ENCODE measurements at regions not wholly inside any gene's neighbourhood (a gene's known extent, or its start where the extent isn't known, plus 50 kb on each side); places are given as distances from the start of the nearest gene placed in this dataset.

DNA sequence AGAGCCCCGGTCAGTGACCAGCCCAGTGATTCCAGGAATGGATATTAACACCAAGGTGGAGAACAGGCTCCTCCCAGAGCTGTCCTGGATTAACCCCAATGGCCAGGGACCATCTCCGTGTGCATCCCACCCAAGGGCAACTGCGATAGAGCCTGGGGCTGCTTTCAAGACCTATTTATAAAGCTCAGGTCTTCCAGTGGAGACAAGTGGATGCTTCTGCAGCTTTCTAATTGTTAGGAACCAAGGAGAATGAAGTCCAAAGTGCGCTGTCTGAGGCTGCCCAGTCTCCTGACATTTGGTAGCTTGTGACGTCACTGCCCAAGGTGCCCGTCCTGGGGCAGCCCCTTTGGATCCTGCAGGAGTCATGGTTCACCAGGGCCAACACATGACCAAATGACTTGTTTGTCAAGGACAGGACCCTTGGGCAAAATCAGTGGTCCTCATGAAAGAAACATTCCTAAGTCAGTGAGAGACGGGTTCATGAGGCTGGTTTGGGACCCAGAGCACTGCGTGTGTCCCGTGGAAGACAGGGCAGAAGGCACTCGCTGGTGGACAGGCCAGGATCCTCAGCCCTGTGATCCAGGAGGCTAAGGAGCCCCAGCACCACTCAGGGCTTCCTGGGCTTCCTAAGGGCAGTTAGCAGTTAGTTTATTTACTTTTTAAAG, 174.9 kb downstream of the ANKRD60 start:
- no peak overlapping the region for H3K27ac Mint-ChIP-seq (ENCODE audit: unreplicated experiment)

DNA sequence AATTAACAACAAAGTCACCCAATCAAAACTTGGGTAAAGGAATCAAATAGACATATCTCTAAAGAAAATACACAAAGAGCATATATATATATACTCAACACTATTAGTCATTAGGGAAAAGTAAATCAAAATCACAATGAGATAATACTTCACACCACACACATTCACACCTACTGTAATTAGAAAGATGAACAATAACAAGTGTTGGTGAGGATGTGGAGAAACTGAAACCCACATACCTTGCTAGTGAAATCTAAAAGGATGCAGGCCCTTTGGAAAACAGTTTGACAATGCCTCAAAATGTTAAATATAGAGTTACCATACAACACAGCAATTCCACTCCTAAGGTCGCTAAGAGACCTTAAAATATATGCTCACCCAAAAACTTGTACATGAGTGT, 177.1 kb downstream of the ANKRD60 start:
- no peak overlapping the region for H3K27ac Mint-ChIP-seq (ENCODE audit: unreplicated experiment)
- TF ChIP-seq, protein P1, sequence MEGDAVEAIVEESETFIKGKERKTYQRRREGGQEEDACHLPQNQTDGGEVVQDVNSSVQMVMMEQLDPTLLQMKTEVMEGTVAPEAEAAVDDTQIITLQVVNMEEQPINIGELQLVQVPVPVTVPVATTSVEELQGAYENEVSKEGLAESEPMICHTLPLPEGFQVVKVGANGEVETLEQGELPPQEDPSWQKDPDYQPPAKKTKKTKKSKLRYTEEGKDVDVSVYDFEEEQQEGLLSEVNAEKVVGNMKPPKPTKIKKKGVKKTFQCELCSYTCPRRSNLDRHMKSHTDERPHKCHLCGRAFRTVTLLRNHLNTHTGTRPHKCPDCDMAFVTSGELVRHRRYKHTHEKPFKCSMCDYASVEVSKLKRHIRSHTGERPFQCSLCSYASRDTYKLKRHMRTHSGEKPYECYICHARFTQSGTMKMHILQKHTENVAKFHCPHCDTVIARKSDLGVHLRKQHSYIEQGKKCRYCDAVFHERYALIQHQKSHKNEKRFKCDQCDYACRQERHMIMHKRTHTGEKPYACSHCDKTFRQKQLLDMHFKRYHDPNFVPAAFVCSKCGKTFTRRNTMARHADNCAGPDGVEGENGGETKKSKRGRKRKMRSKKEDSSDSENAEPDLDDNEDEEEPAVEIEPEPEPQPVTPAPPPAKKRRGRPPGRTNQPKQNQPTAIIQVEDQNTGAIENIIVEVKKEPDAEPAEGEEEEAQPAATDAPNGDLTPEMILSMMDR (IDR thresholded peaks at IDR 0.05; ENCODE audit: partially characterized antibody, unreplicated experiment) = no peak
- peaks cover 4% of the 10 kb centered on the region for H3K27me3 Mint-ChIP-seq (ENCODE audit: unreplicated experiment)
- no peak for DNase-seq
- H3K4me3 Mint-ChIP-seq (ENCODE audit: unreplicated experiment) = no peak overlapping the region
- H3K36me3 Mint-ChIP-seq (ENCODE audit: unreplicated experiment) = no peaks in the 10 kb centered on the region
- peaks cover 3% of the 10 kb centered on the region for H3K9me3 Mint-ChIP-seq (ENCODE audit: unreplicated experiment)
- H3K4me1 Mint-ChIP-seq (ENCODE audit: low read depth, unreplicated experiment) = peaks cover 6% of the 10 kb centered on the region

More for the DNA sequence above, 174.9 kb downstream of the ANKRD60 start:
- Mint-ChIP-seq H3K4me1 (ENCODE audit: low read depth, unreplicated experiment) (no peaks in the 10 kb centered on the region), H3K27me3 (ENCODE audit: unreplicated experiment) (peaks cover 2% of the 10 kb centered on the region), H3K36me3 (ENCODE audit: unreplicated experiment) (no peaks in the 10 kb centered on the region), H3K4me3 (ENCODE audit: unreplicated experiment) (no peak overlapping the region), H3K9me3 (ENCODE audit: unreplicated experiment) (peaks cover under 1% of the 10 kb centered on the region)
- DNase-seq = no peak
- TF ChIP-seq, protein P1 (IDR thresholded peaks at IDR 0.05; ENCODE audit: partially characterized antibody, unreplicated experiment) = no peak

DNA sequence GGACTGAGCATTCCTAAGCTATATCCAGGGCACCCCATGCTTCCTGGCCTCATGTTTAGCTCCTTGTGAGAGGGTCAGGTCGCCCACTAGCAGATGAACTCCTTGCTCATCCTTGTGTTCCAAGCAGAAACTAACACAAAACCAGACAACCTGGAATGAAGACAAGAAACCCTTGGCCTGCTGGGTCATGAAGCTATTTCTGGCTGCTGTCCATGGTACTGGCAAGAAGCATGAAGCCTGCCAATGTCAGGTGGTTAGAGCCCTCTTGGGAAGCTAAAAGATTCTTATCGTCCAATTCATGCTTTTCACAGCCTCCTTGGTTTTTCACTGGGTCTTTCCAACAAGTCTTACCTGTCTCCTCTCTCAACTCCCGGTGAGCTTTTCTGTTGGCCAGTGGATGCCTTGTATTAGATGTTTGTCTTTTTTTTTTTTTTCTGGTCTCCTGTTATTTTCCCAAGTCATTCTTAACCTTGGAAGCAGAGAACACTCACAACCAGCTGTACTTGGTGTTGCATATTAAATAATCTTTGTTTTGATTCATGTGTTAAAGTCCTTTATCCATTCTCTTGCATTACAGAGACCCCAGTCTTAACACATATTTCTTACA, 180.3 kb downstream of the ANKRD60 start:
- DNase-seq = no peak
- H3K4me1 Mint-ChIP-seq (ENCODE audit: low read depth, unreplicated experiment) = peaks cover 28% of the 10 kb centered on the region
- no peaks in the 10 kb centered on the region for H3K36me3 Mint-ChIP-seq (ENCODE audit: unreplicated experiment)
- peaks cover 5% of the 10 kb centered on the region for H3K9me3 Mint-ChIP-seq (ENCODE audit: unreplicated experiment)
- H3K27me3 Mint-ChIP-seq (ENCODE audit: unreplicated experiment) = peaks cover 6% of the 10 kb centered on the region
- no peak overlapping the region for H3K4me3 Mint-ChIP-seq (ENCODE audit: unreplicated experiment)
- no peak overlapping the region for H3K27ac Mint-ChIP-seq (ENCODE audit: unreplicated experiment)
- TF ChIP-seq, protein P1 (IDR thresholded peaks at IDR 0.05; ENCODE audit: partially characterized antibody, unreplicated experiment) = no peak

DNA sequence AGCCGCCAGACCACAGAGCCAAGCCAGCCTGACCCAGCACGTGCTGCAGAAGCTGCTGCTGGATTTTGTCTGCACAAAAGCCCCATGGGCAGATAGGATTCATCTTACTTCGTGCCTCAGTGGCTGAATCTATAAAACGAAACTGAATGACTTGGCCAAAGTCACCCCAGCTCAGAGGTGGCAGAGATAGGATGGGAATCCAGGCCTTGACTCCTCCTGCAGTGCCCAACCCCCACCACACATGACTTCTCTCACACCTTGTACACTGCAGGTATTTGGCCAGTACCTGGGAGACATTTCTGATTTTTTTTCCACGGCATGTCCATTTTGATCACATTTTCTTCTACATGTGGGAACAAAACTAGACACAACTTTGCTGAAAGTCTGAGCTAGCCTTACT, 182.1 kb downstream of the ANKRD60 start:
- no peak overlapping the region for H3K27ac Mint-ChIP-seq (ENCODE audit: unreplicated experiment)
- TF ChIP-seq, protein P1 (IDR thresholded peaks at IDR 0.05; ENCODE audit: partially characterized antibody, unreplicated experiment) = no peak
- peaks cover 31% of the 10 kb centered on the region for H3K4me1 Mint-ChIP-seq (ENCODE audit: low read depth, unreplicated experiment)
- no peak overlapping the region for H3K4me3 Mint-ChIP-seq (ENCODE audit: unreplicated experiment)
- no peak for DNase-seq
- peaks cover 5% of the 10 kb centered on the region for H3K9me3 Mint-ChIP-seq (ENCODE audit: unreplicated experiment)
- H3K36me3 Mint-ChIP-seq (ENCODE audit: unreplicated experiment) = no peaks in the 10 kb centered on the region
- H3K27me3 Mint-ChIP-seq (ENCODE audit: unreplicated experiment) = peaks cover 9% of the 10 kb centered on the region

DNA sequence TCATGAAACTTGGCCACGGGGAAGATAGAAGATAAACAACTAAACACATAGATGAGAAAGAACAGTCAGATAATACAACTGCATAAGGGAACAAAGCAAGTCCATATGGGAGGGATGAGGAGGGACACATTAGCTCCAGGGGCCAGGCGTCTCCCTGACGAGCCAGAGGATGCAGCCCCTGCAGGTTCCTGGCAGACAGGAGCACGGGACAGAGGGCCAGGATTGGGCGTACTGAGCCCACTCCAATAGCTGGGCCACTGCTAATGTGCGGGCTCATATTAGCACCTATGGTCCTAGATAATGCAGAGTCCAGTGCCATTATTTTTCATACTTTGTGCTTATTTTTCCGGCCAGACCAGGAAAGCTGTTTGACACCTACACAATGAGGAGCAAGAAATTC, 182.9 kb downstream of the ANKRD60 start:
- H3K36me3 Mint-ChIP-seq (ENCODE audit: unreplicated experiment) = peaks cover 4% of the 10 kb centered on the region
- peaks cover 31% of the 10 kb centered on the region for H3K4me1 Mint-ChIP-seq (ENCODE audit: low read depth, unreplicated experiment)
- no peak overlapping the region for H3K4me3 Mint-ChIP-seq (ENCODE audit: unreplicated experiment)
- TF ChIP-seq, protein P1 (IDR thresholded peaks at IDR 0.05; ENCODE audit: partially characterized antibody, unreplicated experiment) = no peak
- DNase-seq = no peak
- H3K27ac Mint-ChIP-seq (ENCODE audit: unreplicated experiment) = peak overlapping the region; percentile 4
- peaks cover 9% of the 10 kb centered on the region for H3K27me3 Mint-ChIP-seq (ENCODE audit: unreplicated experiment)
- peaks cover 5% of the 10 kb centered on the region for H3K9me3 Mint-ChIP-seq (ENCODE audit: unreplicated experiment)

All from glutamatergic neuron (in vitro differentiated cells).